Panc1 (cell line): ENCODE measurements at regions not wholly inside any gene's neighbourhood (a gene's known extent, or its start where the extent isn't known, plus 50 kb on each side); places are given as distances from the start of the nearest gene placed in this dataset.

Experiments used
- ATAC-seq: fragments of 200-7000 bp; cut with Tn5 transposase; 2 replicates; pipeline ENCODE4 v1.9.1; 2020; ENCODE audit warnings: mild to moderate bottlenecking, moderate library complexity
- BruUV-seq: library from RNA; stranded (reverse); fragments of 400-500 nt; replicated peaks from 2 replicates; lab custom pipeline; 2021; lab: Mats Ljungman, UMichigan
- CTCF ChIA-PET: fragments of 300-600 bp; sonication (Branson Sonifier 250); formaldehyde crosslinking; loops from one replicate; lab custom pipeline; 2022; ENCODE audit warnings: antibody characterized with exemption; lab: Charles Lee
- POLR2A ChIA-PET: fragments of 300-600 bp; sonication (Branson Sonifier 250); formaldehyde crosslinking; loops from one replicate; lab custom pipeline; 2022; ENCODE audit warnings: antibody characterized with exemption; lab: Charles Lee
- DNase-seq: peaks from one replicate; pipeline ENCODE4 v3.0.0-alpha.2; 2010; ENCODE audit warnings: low read depth, low spot score
- H3K27ac ChIP-seq: 2 replicates; pipeline ENCODE4 v1.5.1; 2011; ENCODE audit warnings: mild to moderate bottlenecking, low read length, inconsistent platforms
- H3K27me3 ChIP-seq: fragments of 200-500 bp; sonication (Bioruptor generic); 2 replicates; pipeline ENCODE4 v1.6.0; 2014; ENCODE audit warnings: low read length, inconsistent platforms; ENCODE audit not compliant: control insufficient read depth, insufficient read depth
- H3K36me3 ChIP-seq: fragments of 200-500 bp; sonication (Bioruptor generic); 2 replicates; pipeline ENCODE4 v1.5.1; 2014; ENCODE audit warnings: inconsistent platforms, mild to moderate bottlenecking, low read length, moderate library complexity; ENCODE audit not compliant: control insufficient read depth, insufficient read depth
- H3K4me1 ChIP-seq: 2 replicates; pipeline ENCODE4 v1.5.1; 2011; ENCODE audit warnings: inconsistent platforms, mild to moderate bottlenecking, low read length, moderate library complexity; ENCODE audit not compliant: control insufficient read depth, insufficient read depth
- H3K4me3 ChIP-seq, 2 experiments: 2 replicates each; pipeline ENCODE4 v1.5.1; 2011 to 2012; ENCODE audit warnings: low read depth in 2 of 2, low read length in 2 of 2, mild to moderate bottlenecking in 2 of 2, inconsistent platforms in 1 of 2, moderate library complexity in 1 of 2
- H3K9me3 ChIP-seq: fragments of 200-500 bp; sonication (Bioruptor generic); 2 replicates; pipeline ENCODE4 v1.5.1; 2014; ENCODE audit warnings: low read depth, mild to moderate bottlenecking, inconsistent platforms, low read length, moderate library complexity; ENCODE audit not compliant: control insufficient read depth, insufficient read depth
- CTCF ChIP-seq: fragments of 450-650 bp; IDR thresholded peaks from 2 replicates; pipeline ENCODE4 v1.5.1; 2017; ENCODE audit warnings: mild to moderate bottlenecking
- POLR2AphosphoS5 ChIP-seq: IDR thresholded peaks from 2 replicates; pipeline ENCODE4 v1.6.1; 2012; ENCODE audit warnings: mild to moderate bottlenecking, low read depth, low read length, moderate library complexity
- SIN3A ChIP-seq: IDR thresholded peaks from 2 replicates; pipeline ENCODE4 v1.6.1; 2012; ENCODE audit warnings: low read depth, mild to moderate bottlenecking, low read length, moderate library complexity, borderline replicate concordance; ENCODE audit not compliant: insufficient read depth
- TCF7L2 ChIP-seq: IDR thresholded peaks from 2 replicates; pipeline ENCODE4 v1.6.1; 2011; ENCODE audit warnings: mild to moderate bottlenecking, low read depth, low read length, inconsistent platforms
- in situ Hi-C: cut with HindIII; loops from 2 replicates; pipeline ENCODE4 v1.10.0; 2016; ENCODE audit warnings: low sequenced_read_pairs, low pct_unique_long_range_greater_than_20kb
- intact Hi-C: fragments of 100-400 bp; cut with micrococcal nuclease; formaldehyde crosslinking; loops from one replicate; pipeline ENCODE4 v1.10.0; 2022; ENCODE audit not compliant: unreplicated experiment
- TF ChIP-seq, protein P1 (sequence below), 2 experiments: IDR thresholded peaks; 2 replicates each; pipeline ENCODE4 v1.6.1; 2011 to 2012; ENCODE audit warnings: low read depth in 2 of 2, control low read depth in 1 of 2, low read length in 1 of 2, mild to moderate bottlenecking in 1 of 2, moderate library complexity in 1 of 2; ENCODE audit not compliant: insufficient read depth in 1 of 2

- Histone ChIP-seq H3K4me1 (no peaks in the 10 kb centered on the region), H3K36me3 (no peaks in the 10 kb centered on the region), H3K27ac (no peak overlapping the region), H3K27me3 (peaks cover 5% of the 10 kb centered on the region; the same call in 1 of the 2 replicates), H3K9me3 (no peaks in the 10 kb centered on the region), H3K4me3 (no peak overlapping the region)
- intact Hi-C loops: no loop called here
- BruUV-seq: no TSS peak
- TF ChIP-seq, protein P1, sequence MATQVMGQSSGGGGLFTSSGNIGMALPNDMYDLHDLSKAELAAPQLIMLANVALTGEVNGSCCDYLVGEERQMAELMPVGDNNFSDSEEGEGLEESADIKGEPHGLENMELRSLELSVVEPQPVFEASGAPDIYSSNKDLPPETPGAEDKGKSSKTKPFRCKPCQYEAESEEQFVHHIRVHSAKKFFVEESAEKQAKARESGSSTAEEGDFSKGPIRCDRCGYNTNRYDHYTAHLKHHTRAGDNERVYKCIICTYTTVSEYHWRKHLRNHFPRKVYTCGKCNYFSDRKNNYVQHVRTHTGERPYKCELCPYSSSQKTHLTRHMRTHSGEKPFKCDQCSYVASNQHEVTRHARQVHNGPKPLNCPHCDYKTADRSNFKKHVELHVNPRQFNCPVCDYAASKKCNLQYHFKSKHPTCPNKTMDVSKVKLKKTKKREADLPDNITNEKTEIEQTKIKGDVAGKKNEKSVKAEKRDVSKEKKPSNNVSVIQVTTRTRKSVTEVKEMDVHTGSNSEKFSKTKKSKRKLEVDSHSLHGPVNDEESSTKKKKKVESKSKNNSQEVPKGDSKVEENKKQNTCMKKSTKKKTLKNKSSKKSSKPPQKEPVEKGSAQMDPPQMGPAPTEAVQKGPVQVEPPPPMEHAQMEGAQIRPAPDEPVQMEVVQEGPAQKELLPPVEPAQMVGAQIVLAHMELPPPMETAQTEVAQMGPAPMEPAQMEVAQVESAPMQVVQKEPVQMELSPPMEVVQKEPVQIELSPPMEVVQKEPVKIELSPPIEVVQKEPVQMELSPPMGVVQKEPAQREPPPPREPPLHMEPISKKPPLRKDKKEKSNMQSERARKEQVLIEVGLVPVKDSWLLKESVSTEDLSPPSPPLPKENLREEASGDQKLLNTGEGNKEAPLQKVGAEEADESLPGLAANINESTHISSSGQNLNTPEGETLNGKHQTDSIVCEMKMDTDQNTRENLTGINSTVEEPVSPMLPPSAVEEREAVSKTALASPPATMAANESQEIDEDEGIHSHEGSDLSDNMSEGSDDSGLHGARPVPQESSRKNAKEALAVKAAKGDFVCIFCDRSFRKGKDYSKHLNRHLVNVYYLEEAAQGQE (IDR thresholded peaks at IDR 0.05; ENCODE audit: insufficient read depth in 1 of 2, low read depth in 2 of 2, low read length in 1 of 2): no peak
- TF ChIP-seq POLR2AphosphoS5: no peak
- TF ChIP-seq SIN3A: no peak
- TF ChIP-seq CTCF: no peak
- no peak for TF ChIP-seq TCF7L2
- ATAC-seq: no peak
- ChIA-PET CTCF (no interaction called here), POLR2A (no interaction called here)
- DNase-seq: no peak
- in situ Hi-C loops: no loop called here
These were observed 153.9 kb upstream of the DAP start for GRCh38 chr5:10914741-10915480.

GRCh38 chr5:10913841-10914240 is 152.8 kb upstream of the DAP start:
- DNase-seq (no peak), ATAC-seq (no peak)
- Histone ChIP-seq H3K36me3 (no peaks in the 10 kb centered on the region), H3K27me3 (peaks cover 5% of the 10 kb centered on the region; the same call in 1 of the 2 replicates), H3K4me1 (no peaks in the 10 kb centered on the region), H3K9me3 (no peaks in the 10 kb centered on the region), H3K4me3 (no peak overlapping the region), H3K27ac (no peak overlapping the region)
- TF ChIP-seq, protein P1 (IDR thresholded peaks at IDR 0.05; ENCODE audit: insufficient read depth in 1 of 2, low read depth in 2 of 2, low read length in 1 of 2): no peak
- TF ChIP-seq TCF7L2 (no peak), CTCF (no peak), SIN3A (no peak), POLR2AphosphoS5 (no peak)
- ChIA-PET CTCF (no interaction called here), POLR2A (no interaction called here)
- intact Hi-C loops (no loop called here), in situ Hi-C loops (no loop called here)
- no TSS peak for BruUV-seq
